Breast epithelium (tissue), 4 donors: ENCODE measurements at regions not wholly inside any gene's neighbourhood (a gene's known extent, or its start where the extent isn't known, plus 50 kb on each side); places are given as distances from the start of the nearest gene placed in this dataset.

Experiments used
- DNase-seq, 2 donors: peaks; one replicate each; pipeline ENCODE4 v3.0.0-alpha.2; 2019; ENCODE audit warnings: low spot score in 2 of 2
- H3K27ac ChIP-seq, 2 donors: fragments of 200-600 bp; sonication (generic) in 1 of 2; one replicate each; pipeline ENCODE4 v1.5.1; 2016 to 2019; ENCODE audit warnings: mild to moderate bottlenecking in 1 of 2
- H3K27me3 ChIP-seq, 2 donors: fragments of 200-600 bp; sonication (generic) in 1 of 2; one replicate each; pipeline versions ENCODE4 v1.5.1 to v1.6.0; 2017 to 2019; ENCODE audit warnings: control low read depth in 1 of 2, mild to moderate bottlenecking in 1 of 2
- H3K36me3 ChIP-seq: fragments of 200-600 bp; one replicate; pipeline ENCODE4 v1.5.1; 2019
- H3K4me1 ChIP-seq, 2 donors: fragments of 200-600 bp; sonication (generic); one replicate each; pipeline ENCODE4 v1.5.1; 2016 to 2019; ENCODE audit warnings: control low read depth in 1 of 2
- H3K4me3 ChIP-seq, 3 donors: fragments of 200-600 bp; sonication (generic); 1 replicate in 2 of 3; 2 replicates in 1 of 3; pipeline ENCODE4 v1.5.1; 2016 to 2019; ENCODE audit warnings: mild to moderate bottlenecking in 3 of 3, moderate library complexity in 2 of 3
- H3K9me3 ChIP-seq, 2 donors: fragments of 200-600 bp; sonication (generic) in 1 of 2; one replicate each; pipeline ENCODE4 v1.5.1; 2016 to 2019; ENCODE audit warnings: control low read depth in 1 of 2
- CTCF ChIP-seq, 3 donors: fragments of 450-650 bp; IDR thresholded peaks; one replicate each; pipeline ENCODE4 v1.5.1; 2016 to 2017; ENCODE audit warnings: antibody characterized with exemption in 3 of 3, mild to moderate bottlenecking in 3 of 3, moderate library complexity in 3 of 3
- POLR2A ChIP-seq: fragments of 450-650 bp; IDR thresholded peaks from one replicate; pipeline ENCODE4 v1.6.1; 2016; ENCODE audit warnings: antibody characterized with exemption, mild to moderate bottlenecking, moderate library complexity
- POLR2AphosphoS5 ChIP-seq, 3 donors: sonication (generic); formaldehyde crosslinking; IDR thresholded peaks; one replicate each; pipeline ENCODE4 v1.6.1; 2017; ENCODE audit warnings: antibody characterized with exemption in 3 of 3
- intact Hi-C: fragments of 100-400 bp; cut with DNase I; formaldehyde crosslinking; loops from one replicate; pipeline ENCODE4 v1.15.1; 2023; ENCODE audit warnings: low total_unique reads

GRCh38 chr6:96466147-96466863 lies 55.3 kb upstream of the UFL1 start:
- Histone ChIP-seq H3K4me3 (no peak overlapping the region), H3K9me3 (no peaks in the 10 kb centered on the region), H3K27ac (no peak overlapping the region), H3K36me3 (no peaks in the 10 kb centered on the region), H3K4me1 (no peaks in the 10 kb centered on the region), H3K27me3 (no peaks in the 10 kb centered on the region)
- intact Hi-C loops, result no loop called here
- no peak for TF ChIP-seq CTCF (IDR thresholded peaks at IDR 0.05)
- TF ChIP-seq POLR2AphosphoS5 (IDR thresholded peaks at IDR 0.05), result no peak
- no peak for TF ChIP-seq POLR2A
- no peak for DNase-seq

GRCh38 chr6:96467814-96468213 lies 53.8 kb upstream of the UFL1 start:
- H3K4me1 ChIP-seq, result no peaks in the 10 kb centered on the region
- no peak overlapping the region for H3K27ac ChIP-seq
- no peaks in the 10 kb centered on the region for H3K27me3 ChIP-seq
- TF ChIP-seq POLR2A (no peak), CTCF (IDR thresholded peaks at IDR 0.05) (no peak), POLR2AphosphoS5 (IDR thresholded peaks at IDR 0.05) (no peak)
- intact Hi-C loops, result no loop called here
- DNase-seq, result no peak
- H3K9me3 ChIP-seq, result no peaks in the 10 kb centered on the region
- no peaks in the 10 kb centered on the region for H3K36me3 ChIP-seq
- H3K4me3 ChIP-seq, result no peak overlapping the region

- H3K4me1 ChIP-seq, result no peaks in the 10 kb centered on the region
- H3K9me3 ChIP-seq, result no peaks in the 10 kb centered on the region
- H3K4me3 ChIP-seq, result no peak overlapping the region
- H3K27me3 ChIP-seq, result no peaks in the 10 kb centered on the region
- no peak for DNase-seq
- TF ChIP-seq CTCF (IDR thresholded peaks at IDR 0.05), result no peak
- no peak for TF ChIP-seq POLR2AphosphoS5 (IDR thresholded peaks at IDR 0.05)
- no peak for TF ChIP-seq POLR2A
- no peaks in the 10 kb centered on the region for H3K36me3 ChIP-seq
- intact Hi-C loops, result no loop called here
- no peak overlapping the region for H3K27ac ChIP-seq
These were observed 53.3 kb upstream of the UFL1 start for GRCh38 chr6:96468281-96468680.

- Histone ChIP-seq H3K9me3 (no peaks in the 10 kb centered on the region), H3K4me3 (no peak overlapping the region), H3K27me3 (no peaks in the 10 kb centered on the region), H3K36me3 (no peaks in the 10 kb centered on the region), H3K4me1 (no peaks in the 10 kb centered on the region), H3K27ac (no peak overlapping the region)
- intact Hi-C loops, result no loop called here
- no peak for DNase-seq
- TF ChIP-seq CTCF (IDR thresholded peaks at IDR 0.05) (no peak), POLR2AphosphoS5 (IDR thresholded peaks at IDR 0.05) (no peak), POLR2A (no peak)
These were observed 52.9 kb upstream of the UFL1 start for GRCh38 chr6:96468681-96469224.

- Histone ChIP-seq H3K36me3 (no peaks in the 10 kb centered on the region), H3K9me3 (no peaks in the 10 kb centered on the region), H3K4me1 (no peaks in the 10 kb centered on the region), H3K27ac (no peak overlapping the region), H3K4me3 (no peak overlapping the region), H3K27me3 (no peaks in the 10 kb centered on the region)
- intact Hi-C loops, result no loop called here
- TF ChIP-seq CTCF (IDR thresholded peaks at IDR 0.05) (no peak), POLR2A (no peak), POLR2AphosphoS5 (IDR thresholded peaks at IDR 0.05) (no peak)
- DNase-seq, result no peak
These were observed 52.3 kb upstream of the UFL1 start for GRCh38 chr6:96469312-96469711.
